HG03108 (cell line): ENCODE measurements at regions not wholly inside any gene's neighbourhood (a gene's known extent, or its start where the extent isn't known, plus 50 kb on each side); places are given as distances from the start of the nearest gene placed in this dataset.

ENCODE experiments used
- ATAC-seq: cut with Tn5 transposase; IDR thresholded peaks from one replicate; pipeline ENCODE4 v1.9.1; 2021; ENCODE audit warnings: moderate library complexity; ENCODE audit not compliant: unreplicated experiment

DNA sequence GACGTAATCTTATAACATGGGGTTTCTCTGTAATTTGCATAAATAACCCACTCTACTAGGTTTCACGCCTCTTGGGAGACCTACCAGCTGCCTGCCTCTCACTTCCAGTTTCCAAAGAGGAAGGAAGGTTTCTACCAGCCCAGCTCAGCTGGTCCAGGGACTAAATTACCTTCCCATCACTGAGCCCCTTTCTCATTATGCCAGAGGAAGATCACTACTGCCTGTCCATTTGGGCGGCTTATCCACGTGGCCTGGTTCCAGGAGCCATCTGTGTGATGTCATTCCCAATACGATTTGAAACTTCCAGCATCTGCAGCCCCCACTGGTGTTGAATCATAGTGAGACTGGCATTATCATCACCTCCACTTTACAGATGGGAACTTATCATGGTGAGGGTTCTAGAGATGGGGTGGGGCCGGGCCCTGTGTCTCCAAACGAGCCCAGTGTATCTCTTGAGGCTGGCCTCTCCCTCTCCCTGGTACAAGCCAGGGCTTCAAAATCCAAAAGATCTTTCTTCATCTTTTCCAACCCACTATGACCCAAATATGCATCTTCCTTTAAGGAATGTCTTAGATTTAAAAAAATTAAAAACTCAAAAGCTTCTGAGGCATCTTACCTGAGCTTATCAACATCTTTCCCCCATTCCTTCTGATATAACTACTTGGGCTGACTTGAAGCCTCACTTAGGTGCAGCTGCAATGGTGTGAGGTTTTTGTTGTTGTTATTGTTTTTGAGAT is 140.8 kb downstream of the DDX1 start:
- ATAC-seq, result peak; percentile 92

DNA sequence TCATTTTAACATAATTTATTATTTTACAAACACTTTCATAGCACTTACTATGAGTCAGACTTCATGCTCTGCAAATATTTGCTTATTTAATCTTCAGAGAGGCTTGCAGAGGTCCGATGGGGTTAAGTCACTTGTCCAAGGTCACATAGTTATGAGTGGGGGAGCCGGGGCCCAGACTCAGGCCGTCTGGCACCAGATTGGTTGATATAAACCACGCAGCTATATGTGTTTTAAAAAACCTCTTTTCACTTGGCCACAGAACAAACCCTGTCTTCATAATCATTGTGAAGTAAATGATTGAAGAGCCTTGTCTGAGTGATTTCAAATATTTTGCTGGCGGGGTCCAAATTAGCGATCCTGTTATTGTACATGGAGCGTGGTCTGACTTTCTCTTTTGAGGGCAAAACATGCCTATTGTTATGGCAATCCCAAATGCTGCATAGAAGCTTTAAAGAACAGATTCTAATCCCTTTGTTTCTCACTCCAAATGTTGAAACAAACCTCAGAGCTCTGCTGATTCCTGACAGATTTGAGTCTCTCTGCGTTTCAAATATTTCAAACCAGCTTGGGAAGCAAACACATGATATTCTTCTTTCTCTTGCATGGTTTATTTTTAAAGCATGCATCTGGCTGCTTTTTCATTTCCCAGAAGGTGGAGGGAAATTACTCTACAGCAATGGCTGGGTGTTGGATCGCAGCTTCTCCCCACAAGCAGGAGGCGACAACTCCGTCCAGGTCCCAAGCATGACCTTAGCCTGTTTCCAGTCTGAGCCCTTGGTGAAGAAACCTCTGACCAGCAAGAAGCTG is 142.4 kb downstream of the DDX1 start:
- no peak for ATAC-seq

DNA sequence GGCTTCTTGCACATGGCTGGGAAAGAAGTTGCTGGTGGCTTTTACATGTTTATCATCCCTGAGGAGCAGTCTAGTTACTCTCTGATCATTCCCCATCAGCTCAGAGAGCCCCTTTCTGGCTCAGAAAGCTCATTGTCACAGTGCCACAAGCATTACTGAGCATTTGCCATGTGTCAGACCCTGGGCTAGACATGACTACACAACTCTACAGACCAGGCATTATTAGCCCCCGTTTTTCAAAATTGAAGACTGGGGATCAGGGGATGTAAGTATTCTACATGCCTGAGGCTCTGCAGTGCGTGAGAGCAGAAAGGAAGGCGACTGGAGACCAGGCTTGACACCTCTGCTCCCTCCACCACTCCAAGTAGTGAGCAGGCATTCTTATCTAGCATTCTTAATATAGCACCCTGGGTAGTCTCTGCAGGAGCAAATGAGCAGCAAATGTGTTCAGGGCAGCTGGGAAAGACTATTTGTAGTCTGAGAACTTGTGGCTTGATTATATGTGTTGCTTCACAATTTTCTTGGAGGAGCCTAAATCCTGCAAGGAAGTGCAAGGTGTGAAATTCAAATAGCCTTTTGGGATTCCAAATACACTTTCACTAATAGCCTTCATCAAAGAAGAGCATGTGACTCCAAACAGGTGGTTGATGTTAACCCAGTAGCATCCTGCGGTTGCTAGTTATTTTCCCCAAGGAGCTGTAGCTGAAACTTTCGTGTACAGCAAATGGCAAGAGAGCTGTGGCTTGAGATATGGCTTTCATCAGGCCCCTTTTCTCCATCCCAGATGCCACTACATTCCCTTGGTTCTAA is 143.2 kb downstream of the DDX1 start:
- ATAC-seq, result no peak

DNA sequence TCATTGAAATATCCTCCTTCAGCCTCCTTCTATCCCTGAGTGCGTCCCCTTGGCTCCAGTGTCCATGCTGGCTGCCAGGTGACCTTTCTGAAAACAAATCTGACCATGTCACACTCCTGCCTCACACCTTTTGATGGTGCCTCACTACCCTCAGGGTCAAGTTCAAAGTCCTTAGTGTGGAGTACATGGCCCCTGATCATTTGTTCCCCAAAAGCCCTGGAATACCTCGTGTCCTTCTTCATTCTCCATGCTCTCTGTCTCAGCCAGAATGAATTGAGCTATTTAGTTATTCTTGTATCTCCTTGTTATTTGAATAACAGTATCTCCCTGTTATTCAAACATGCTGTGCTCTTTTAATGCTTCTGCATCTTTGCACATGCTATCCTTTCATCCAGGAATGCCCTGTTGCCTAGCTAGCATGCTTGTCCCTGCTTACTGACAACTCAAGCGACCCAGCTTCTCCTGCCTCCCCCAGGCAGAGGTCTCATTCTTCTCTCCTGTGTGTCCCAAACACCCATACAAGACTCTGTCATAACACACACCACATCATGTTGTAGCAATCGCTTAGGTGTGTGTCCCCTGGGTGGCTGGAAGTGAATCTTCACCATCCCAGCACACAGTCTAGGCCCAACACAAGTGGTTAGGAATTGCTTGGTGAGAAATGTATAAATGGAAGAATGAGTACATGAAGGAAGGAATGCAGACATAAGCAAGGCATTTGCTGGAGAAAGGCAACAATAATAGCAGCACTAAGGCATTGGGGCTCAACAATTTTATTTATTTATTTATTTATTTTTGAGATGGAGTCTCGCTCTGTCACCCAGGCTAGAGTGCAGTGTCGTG is 144.0 kb downstream of the DDX1 start:
- ATAC-seq, result no peak

DNA sequence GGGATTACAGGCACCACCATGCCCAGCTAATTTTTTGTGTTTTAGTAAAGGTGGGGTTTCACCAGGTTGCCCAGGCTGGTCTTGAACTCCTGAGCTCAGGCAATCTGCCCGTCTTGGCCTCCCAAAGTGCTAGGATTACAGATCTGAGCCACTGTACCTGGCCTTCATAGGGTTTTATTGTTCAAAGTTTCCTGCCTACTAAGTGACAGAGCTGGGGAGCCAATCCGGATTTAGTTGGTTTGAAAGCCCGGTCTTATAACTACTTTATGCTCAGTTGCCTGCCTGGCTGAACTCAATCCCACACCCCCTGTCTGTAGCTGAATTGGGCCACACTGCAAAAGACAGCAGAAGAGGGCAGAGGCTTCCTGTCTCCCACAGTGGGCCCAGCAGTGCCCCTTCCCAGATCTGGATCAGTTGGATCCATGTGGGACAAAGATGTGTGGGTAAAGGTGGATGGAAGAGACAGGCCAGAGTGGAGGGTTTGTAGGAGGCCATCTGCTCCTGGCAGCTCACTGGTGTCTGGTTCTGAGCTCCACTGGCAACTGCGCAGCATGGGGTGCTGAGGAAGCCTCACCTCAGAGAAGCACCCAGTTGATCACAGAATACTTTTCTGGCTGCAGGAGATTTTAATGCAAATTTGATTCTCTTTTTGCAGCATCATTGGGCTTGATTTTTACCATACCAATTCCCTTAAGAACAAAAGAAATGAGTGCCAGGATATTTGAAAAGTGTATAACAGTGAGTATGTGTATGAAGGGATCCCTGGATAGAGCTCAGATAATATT is 144.9 kb downstream of the DDX1 start:
- no peak for ATAC-seq

DNA sequence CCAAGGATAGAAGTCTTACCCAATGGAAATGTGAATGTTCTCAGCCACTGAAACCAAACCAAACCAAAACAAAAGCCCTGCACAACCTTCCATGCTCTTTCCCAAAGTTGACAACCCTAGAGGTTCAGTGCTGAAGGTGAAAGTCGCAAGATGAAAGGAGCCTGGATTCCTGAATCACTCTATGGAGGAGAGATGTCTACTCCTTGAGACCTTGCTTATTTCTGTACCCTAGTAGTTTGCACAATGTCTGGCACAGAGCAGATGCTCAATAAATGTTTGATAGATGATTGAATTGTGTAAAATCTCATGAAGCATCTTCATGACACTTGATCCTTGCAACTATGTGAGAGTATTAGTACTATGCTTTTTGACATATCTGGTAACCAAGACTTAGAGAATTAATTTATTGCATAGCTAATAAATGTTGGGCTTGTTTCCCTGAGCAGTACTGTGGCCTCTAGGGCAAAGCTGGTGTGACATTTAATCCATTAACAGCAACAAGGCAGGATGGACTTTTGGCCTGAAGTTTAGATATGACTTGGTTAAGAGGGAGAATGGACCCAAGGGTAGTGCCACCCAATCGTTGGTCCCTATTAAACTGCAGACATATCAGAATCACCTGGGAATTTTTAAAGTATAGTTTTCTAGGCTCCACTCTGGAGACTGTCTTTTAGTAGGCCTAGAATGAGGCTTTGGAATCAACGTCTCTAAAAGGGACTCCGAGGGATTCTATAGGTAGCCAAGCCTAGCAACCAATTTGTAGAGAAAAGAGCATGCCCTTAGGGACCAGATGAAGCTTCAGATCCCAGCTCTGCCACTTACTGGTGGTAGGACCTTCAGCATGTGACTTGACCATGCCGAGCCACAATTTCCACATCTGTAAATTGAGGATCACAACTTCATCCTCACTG is 145.9 kb downstream of the DDX1 start:
- ATAC-seq, result no peak

DNA sequence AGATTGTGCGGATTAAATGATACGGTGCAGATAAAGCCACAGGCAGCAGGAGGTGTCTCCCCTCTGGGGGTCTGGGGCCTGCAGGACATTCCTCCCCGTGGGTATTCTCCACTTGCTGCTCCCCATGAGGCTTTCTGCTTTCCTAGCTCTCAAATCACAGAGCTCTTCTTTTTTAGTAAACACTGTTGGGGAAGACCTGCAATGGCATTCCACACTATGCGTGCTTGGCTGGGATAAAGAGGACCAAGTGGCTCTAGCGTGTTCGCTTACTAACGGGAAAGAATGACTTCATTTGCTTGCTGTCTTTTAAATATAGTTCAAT is 146.5 kb downstream of the DDX1 start:
- ATAC-seq, result no peak

DNA sequence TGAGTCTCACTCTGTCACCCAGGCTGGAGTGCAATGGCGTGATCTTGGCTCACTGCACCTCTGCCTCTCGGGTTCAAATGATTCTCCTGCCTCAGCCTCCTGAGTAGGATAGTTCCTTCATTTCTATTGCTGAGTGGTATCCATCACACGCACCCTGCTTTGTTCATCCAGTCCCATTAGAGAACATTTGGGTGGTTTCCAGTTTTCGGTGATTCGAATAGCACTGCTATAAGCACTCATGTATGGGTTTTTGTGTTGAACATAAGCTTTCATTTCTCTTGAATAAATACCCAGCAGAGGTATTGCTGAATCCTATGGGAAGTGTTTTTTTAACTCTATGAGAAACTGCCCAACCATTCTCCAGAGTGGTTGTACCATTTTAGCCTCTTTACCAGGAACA is 147.3 kb downstream of the DDX1 start:
- no peak for ATAC-seq

DNA sequence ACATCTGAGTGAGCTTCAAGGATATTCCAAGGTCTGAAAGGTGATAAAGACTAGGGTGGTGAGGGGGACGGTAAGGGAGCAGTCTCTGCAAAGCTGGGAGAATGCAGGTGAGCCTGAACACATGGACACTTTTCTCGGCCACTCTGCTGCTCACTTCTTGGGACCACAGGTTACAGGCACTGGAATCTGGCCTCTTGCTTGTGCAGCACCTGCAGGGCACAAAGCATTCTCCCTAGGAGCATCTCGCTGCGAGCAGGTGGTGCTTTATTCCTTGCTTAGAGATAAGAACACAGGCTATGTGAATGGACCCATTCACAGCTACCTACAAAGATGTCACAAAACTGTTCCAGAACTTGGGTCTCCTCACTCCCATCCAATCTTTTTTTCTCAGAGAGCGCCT is 153.2 kb downstream of the DDX1 start:
- ATAC-seq, result no peak

DNA sequence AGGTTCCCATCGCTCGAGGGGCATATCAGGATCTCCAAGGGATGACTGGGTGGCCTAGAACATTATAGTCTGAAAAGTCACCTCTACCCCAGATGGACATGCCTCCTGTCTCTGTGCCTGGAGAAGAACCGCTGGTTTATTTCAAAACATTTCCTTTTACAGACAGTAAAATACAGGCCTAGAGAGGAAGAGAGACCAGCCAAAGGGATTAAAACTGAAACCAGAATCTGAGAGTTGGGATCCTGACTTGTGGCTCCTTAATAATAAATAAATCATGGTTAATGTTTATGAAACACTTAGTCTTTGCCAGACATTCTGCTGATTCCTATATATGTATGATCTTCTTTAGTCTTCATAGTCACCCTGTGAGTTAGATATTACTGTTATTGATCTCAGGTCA is 153.7 kb downstream of the DDX1 start:
- ATAC-seq, result no peak

DNA sequence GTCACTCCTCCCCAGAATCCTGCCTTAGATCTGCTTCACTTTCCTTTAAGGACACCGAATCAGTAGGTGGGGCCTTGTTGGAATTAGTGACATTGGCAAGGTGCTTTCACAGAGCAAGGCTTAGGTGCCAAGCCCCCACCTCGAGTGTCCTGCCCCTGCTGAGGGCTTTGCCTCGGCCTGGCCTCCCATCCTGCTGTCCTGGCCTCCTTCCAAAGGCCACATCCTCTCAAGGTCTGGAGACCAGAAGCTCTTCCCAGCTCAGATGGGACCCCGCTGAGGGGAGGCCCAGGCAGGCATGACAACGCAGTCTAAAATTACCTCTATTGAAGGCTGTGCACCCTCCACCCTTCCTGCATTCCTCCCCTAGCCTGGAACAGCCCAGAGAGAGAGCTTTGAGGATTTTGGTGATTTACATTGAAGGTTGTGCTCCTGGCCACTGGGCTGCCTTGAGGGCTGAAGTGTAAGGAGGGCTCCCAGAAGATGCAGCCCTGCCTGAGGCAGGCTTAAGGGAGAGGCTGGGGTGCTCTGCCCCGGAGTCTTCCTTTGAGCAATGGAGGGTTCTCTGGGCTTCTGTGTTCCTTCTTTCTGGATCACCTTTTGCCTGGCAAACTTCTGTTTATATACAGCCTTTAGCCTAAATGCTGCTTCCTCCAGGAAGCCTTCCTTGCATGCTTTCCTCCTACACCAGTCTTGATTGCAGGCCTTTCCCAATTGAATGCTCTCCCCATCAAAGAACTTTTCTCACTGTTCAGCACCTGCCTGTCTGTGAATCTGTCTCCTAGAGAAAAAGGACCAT is 154.4 kb downstream of the DDX1 start:
- no peak for ATAC-seq

DNA sequence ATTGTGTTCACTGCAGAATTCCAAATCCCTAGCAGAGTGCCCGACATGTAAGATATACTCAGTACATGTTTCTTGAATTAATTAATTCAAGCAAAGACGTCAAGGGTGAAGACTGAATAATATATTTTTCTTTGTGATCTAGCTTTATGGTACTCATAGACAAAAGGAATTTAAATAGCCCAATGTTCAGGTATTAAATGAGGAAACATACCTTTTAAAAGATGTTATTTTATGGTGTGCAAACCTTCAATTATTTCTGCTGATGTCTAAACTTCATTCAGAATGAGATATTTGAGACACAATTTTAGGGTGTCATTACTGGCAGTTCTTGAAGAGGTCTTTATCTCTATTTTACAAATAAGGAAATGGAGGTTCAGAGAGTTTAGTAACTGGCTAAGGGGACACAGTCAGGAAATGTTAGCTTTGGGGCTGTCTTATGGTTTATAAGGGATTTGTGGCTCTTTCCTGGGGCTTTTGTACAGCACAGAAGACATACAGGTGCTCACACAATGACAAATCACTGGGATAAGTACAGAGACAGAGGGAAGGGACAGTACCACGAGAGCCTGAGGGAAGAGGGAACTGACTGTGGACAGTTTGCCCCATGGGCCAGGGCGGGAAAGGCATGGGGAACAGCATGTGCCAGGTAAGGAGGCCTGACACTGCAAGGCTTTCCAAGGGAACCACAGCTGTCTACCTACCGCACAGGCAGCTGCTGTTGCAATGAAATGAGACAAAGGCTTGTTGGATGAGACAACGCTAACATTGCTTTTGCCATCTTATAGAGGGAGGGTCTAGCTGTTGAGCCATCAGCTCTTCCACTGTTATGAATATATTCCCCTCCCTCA is 155.3 kb downstream of the DDX1 start:
- ATAC-seq, result no peak

DNA sequence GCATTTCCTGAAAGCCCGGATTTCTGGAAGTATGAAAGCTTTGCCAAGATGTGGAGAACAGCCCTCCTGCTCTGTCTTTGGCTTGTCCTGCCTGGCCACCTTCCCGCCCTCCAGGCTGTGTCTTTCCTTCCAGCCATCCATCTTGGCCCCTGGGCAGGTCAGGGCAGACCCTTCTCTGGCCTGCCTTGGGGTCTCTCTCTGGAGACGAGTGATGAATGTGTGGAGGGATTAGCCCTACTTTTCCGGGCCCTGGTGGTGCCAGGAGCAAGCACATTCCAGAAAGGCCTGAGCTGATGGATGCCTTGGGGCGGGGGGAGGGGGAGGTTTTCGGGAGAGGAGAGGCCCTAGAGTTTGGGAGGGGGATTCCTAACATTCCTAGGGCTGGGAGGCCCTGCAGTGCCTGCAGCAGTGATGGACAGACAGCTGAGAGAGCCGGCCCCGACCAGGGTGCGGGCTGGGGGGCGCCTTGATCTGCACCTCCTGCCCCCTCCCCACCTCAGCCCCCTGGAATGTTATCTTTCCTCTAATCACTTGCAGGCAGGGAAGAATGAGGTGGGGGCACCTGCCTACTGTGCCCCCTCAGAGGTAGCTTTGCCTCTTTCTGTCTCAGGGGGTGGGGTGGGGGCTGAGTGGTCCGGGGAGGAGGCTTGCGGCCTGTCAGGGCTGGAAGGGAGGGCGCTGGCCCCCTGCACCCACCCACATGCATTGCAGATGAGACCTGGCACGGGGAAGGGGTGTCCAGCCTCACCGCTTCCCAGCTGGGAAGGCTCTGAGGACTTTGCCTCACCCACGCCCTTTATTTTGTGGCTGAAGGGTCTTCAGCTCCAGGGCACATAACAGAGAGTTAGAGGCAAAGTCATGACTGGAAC is 156.2 kb downstream of the DDX1 start:
- ATAC-seq, result no peak

DNA sequence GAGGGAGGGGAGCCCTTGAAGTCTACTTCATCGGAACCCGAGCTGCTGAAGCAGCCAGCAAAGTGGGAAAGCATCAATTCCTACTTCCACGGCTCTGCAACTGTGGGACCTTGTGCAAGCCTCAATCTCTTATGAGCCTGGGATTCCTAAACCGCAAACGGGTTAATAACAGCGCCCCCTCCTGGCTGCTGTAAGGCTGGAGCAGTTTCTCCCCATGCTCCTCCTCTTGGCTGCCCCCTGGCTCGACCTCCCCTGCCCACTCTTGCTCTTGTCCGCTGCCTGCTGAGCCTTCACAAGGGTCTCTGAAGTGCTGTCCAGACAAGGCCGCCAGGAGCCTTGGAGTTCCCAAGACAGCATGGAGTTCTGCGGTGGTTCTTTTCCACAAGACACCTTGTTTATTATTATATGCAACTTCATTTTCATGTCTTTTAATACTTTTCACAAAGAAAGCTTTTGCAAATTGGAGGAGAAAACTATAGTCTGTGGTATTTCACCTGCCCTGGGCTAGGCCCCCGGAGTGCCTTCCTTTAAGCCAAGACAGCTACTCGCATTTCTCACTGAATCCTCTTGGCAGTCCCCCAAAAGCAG is 157.2 kb downstream of the DDX1 start:
- ATAC-seq, result no peak

DNA sequence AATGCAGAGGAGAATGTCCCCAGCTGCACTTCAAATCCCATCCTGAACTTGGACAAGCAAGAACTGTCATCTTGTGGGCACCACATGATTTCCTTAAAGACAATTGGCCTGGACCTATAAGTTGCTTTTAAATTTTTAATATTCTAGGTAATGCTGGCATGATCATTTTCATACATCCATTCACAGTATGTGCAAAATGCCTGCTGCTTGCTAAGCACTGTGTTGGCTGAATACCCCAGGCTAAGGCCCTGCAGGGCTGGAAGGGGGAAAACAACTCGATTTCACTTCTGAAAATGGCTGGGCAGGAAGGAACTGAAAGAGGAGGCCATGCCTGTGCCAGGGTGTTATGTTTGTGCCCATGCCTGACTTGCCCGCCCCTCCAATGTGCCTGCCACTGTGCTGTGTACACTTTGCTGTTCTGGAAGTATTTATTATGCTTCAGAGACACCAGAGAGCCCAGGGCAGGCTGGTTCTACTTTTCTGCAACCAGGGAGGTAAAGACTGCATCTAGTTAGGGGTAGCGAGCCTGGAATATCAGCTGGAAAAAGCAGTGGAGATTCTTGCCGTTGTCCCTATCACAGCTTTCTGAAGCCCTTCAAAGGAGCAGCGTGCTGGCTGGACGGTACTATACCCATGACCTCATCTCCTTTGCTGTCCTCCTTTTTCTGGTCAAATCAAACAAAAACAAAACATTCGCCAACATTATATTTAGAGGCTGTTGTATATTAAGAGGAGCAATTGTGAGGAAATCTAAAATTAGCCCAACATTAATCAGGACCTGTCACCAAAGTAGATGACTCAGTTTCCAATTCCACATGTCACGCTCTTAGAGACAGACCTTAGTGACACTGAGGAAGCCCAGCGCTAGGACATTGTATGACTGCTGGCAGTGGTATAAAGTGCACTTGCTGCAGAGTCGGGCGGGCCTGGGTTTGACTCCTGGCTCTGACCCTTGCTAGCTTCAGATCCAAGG is 158.1 kb downstream of the DDX1 start:
- ATAC-seq, result no peak
